Mucosa of descending colon (tissue), 3 donors: ENCODE measurements at regions not wholly inside any gene's neighbourhood (a gene's known extent, or its start where the extent isn't known, plus 50 kb on each side); places are given as distances from the start of the nearest gene placed in this dataset.

ENCODE experiments used
- ATAC-seq: fragments of 200-7000 bp; cut with Tn5 transposase; one replicate; pipeline ENCODE4 v1.9.1; 2020; ENCODE audit warnings: mild to moderate bottlenecking, moderate library complexity
- DNase-seq, 3 donors: peaks; one replicate each; pipeline ENCODE4 v3.0.0-alpha.2; 2020
- H3K36me3 ChIP-seq: fragments of 200-600 bp; one replicate; pipeline ENCODE4 v1.8.0; 2021; ENCODE audit warnings: low read depth, mild to moderate bottlenecking
- H3K4me1 ChIP-seq: fragments of 200-600 bp; one replicate; pipeline ENCODE4 v1.8.0; 2021; ENCODE audit warnings: low read depth, mild to moderate bottlenecking
- H3K4me3 ChIP-seq: fragments of 200-600 bp; one replicate; pipeline ENCODE4 v1.8.0; 2021; ENCODE audit warnings: mild to moderate bottlenecking
- H3K9me3 ChIP-seq: fragments of 200-600 bp; one replicate; pipeline ENCODE4 v1.8.0; 2021; ENCODE audit warnings: mild to moderate bottlenecking
- intact Hi-C, 2 donors: fragments of 100-400 bp; cut with DNase I in 1 of 2; cut with micrococcal nuclease in 1 of 2; formaldehyde crosslinking; loops; one replicate each; pipeline versions ENCODE4 v1.11.0 to v1.11.1; 2022; cut with DNase I, micrococcal nuclease
- TF ChIP-seq, protein P1 (sequence below): fragments of 200-600 bp; IDR thresholded peaks from one replicate; pipeline ENCODE4 v1.8.0; 2022; ENCODE audit warnings: antibody characterized with exemption, mild to moderate bottlenecking
- donor health status: DM: no; HTN: no; CAD: no; lungs with moderate emphysema.
- donor health status: DM: no; HTN: no; CAD: no.
- donor health status: DM: no; HTN: yes; CAD: no.

DNA sequence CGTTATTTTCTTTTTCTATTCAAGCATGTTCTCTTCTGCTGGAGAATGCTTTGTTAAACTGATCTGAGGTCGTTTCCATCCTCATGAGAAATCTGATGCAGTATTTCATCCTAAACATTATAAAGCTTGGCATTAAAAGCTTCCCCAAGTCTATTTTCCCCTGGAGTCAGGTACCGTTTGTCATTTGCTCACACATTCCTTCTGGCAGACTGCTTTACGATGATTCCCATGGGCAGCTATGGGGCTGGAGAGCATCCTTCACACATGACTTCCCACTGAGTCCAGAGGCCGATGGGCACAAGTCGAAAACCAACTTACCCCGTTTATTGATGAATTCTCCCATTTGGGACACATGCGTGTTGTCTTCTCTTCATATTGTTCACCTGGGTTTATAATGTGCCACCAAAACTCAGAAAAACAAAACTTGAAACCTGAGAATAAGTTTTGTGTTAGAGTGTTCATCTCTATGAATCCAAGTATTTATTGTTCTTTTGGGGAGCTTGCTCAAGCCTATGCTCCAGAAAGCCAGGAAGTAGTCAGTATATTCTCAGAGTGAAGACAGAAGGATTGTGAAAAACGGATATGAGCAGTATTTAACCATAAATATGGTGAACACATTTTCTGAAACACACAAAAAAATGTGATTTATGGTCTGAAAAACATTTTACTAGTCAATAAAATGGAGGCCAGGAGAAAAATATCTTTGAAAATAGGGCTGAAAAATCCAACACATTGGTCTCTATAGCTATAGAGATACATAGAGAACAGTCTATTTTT lies 298.8 kb upstream of the NOCT start:
- intact Hi-C loops = no loop called here
- Histone ChIP-seq H3K36me3 (no peaks in the 10 kb centered on the region), H3K9me3 (no peaks in the 10 kb centered on the region), H3K4me1 (no peaks in the 10 kb centered on the region), H3K4me3 (no peak overlapping the region)
- DNase-seq = no peak
- ATAC-seq = no peak
- TF ChIP-seq, protein P1, sequence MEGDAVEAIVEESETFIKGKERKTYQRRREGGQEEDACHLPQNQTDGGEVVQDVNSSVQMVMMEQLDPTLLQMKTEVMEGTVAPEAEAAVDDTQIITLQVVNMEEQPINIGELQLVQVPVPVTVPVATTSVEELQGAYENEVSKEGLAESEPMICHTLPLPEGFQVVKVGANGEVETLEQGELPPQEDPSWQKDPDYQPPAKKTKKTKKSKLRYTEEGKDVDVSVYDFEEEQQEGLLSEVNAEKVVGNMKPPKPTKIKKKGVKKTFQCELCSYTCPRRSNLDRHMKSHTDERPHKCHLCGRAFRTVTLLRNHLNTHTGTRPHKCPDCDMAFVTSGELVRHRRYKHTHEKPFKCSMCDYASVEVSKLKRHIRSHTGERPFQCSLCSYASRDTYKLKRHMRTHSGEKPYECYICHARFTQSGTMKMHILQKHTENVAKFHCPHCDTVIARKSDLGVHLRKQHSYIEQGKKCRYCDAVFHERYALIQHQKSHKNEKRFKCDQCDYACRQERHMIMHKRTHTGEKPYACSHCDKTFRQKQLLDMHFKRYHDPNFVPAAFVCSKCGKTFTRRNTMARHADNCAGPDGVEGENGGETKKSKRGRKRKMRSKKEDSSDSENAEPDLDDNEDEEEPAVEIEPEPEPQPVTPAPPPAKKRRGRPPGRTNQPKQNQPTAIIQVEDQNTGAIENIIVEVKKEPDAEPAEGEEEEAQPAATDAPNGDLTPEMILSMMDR = no peak

DNA sequence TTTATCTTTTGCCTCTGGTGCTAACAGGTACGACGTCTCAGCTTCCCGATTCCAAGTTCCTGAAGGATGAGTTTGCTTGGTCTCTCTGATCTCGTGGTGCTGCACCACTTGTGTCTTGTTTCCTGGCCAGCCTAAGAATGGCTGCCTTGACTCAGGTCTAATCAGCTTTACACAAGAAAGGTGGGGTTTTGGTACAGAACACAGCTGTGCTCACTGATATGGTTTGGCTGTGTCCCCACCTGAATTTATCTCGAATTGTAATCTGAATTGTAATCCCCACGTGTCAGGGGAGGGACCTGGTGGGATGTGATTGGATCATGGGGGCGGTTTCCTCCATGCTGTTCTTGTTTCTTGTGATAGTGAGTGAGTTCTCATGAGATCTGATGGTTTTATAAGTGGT lies 305.3 kb upstream of the NOCT start:
- no peak for DNase-seq
- intact Hi-C loops = no loop called here
- no peak for ATAC-seq

DNA sequence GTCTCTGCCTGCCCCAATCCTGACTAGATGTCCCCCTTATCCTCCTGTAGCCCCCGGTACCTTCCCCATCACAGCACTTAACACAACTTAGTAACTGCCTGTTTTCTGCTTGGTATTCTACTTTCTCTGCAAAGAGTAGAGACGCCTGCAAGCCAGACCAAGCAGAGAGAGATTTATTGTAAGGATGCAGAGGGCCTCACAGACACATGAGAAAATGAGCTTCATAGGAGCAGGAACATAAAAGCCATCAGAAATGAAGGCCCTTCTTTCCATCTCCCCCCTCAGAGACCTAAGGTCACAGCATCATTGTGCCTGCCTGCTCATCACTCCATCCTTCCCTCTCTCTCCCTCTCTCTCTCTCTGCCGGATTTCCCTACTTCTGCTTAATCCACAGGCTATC lies 305.7 kb upstream of the NOCT start:
- H3K4me1 ChIP-seq = no peaks in the 10 kb centered on the region
- TF ChIP-seq, protein P1 = no peak
- intact Hi-C loops = no loop called here
- no peak overlapping the region for H3K4me3 ChIP-seq
- no peaks in the 10 kb centered on the region for H3K9me3 ChIP-seq
- no peak for DNase-seq
- no peaks in the 10 kb centered on the region for H3K36me3 ChIP-seq
- no peak for ATAC-seq

More for the DNA sequence above, 305.3 kb upstream of the NOCT start:
- H3K9me3 ChIP-seq = no peaks in the 10 kb centered on the region
- TF ChIP-seq, protein P1 = no peak
- H3K4me1 ChIP-seq = no peaks in the 10 kb centered on the region
- H3K4me3 ChIP-seq = no peak overlapping the region
- no peaks in the 10 kb centered on the region for H3K36me3 ChIP-seq

DNA sequence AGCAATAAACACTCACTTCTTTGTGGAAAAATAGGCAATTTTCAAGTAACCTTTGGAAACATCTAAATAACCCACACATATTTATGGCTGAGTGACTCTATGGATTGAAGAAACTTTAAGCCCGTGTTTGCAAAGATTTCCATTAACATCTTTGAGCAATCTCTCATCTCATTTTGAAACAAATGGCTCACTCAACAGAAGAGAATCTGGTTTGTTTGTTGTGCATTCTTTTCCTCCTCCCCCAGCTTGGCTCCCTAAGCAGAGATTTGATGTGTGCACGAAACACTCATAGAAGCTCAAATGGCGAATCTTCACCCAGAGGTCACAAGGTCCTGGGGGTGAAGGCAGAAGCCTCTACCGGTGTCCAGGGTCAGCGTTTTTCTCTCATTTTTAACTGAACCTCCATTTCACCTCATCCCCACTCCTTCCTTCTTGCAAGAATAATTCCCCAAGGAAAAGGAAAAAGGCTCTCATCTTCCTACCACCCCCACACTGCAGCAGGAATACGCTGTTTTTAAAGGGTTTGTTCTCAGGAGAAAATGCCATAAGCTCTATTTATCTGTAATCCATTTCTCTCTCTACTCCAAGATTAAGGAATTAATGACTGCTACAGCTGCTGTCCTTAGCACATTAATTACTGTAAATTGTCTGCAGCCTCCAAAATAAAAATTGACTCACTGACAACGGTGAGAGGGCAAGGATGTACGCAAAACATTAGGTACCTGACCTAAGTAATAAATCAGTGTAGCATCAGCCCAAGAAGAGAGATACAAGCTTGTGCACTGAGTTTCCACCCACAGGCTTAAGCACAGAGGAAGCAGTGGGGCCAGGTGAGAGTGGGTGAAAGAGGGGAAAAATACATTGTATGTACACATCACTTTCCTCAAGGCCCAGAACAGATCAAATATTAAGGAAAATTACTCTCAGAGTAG lies 307.6 kb upstream of the NOCT start:
- DNase-seq (no peak), ATAC-seq (no peak)
- Histone ChIP-seq H3K36me3 (no peaks in the 10 kb centered on the region), H3K4me3 (no peak overlapping the region), H3K9me3 (no peaks in the 10 kb centered on the region), H3K4me1 (no peaks in the 10 kb centered on the region)
- TF ChIP-seq, protein P1 = no peak
- intact Hi-C loops = no loop called here

DNA sequence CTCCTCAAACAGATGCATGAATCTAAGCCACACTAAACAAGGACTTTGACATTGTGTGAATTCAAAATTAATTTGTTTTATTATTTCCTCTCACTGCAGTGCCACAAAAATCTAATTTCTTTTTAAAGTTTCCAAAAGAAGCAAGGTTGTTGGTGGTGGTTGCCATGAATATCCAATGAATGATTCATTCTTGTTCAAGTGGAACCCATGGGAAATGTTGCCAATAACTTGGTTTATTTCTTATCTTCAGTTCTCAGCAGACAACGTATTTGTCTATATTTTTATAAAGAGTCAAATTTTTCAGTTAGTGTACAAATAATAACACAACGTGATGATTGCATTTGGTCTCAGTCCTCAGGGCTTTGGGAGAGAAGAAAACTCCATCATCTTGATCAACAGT lies 309.4 kb upstream of the NOCT start:
- no peak overlapping the region for H3K4me3 ChIP-seq
- ATAC-seq (no peak), DNase-seq (no peak)
- no peaks in the 10 kb centered on the region for H3K36me3 ChIP-seq
- H3K9me3 ChIP-seq = no peaks in the 10 kb centered on the region
- TF ChIP-seq, protein P1 = no peak
- H3K4me1 ChIP-seq = no peaks in the 10 kb centered on the region
- intact Hi-C loops = no loop called here
